ENCODE measurements at regions not wholly inside any gene's neighbourhood (a gene's known extent, or its start where the extent isn't known, plus 50 kb on each side); places are given as distances from the start of the nearest gene placed in this dataset.

DNA sequence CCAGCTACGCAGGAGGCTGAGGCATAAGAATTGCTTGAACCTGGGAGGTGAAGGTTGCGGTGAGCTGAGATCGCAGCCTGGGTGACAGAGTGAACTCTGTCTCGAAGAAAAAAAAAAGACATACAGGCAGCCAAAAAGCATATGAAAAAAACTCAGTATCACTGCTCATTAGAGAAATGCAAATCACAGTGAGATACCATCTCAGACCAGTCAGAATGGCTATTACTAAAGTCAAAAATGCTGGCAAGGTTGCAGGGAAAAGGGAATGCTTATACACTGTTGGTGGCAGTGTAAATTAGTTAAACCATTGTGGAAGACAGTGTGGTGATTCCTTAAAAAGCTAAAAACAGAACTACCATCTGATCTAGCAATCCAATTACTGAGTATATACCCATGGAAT lies 123.1 kb downstream of the CHIC2 start:
- TF ChIP-seq, protein P1, sequence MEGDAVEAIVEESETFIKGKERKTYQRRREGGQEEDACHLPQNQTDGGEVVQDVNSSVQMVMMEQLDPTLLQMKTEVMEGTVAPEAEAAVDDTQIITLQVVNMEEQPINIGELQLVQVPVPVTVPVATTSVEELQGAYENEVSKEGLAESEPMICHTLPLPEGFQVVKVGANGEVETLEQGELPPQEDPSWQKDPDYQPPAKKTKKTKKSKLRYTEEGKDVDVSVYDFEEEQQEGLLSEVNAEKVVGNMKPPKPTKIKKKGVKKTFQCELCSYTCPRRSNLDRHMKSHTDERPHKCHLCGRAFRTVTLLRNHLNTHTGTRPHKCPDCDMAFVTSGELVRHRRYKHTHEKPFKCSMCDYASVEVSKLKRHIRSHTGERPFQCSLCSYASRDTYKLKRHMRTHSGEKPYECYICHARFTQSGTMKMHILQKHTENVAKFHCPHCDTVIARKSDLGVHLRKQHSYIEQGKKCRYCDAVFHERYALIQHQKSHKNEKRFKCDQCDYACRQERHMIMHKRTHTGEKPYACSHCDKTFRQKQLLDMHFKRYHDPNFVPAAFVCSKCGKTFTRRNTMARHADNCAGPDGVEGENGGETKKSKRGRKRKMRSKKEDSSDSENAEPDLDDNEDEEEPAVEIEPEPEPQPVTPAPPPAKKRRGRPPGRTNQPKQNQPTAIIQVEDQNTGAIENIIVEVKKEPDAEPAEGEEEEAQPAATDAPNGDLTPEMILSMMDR (IDR thresholded peaks at IDR 0.05 in 4 of 5, conservative IDR thresholded peaks at IDR 0.05 in 1 of 5) = no peak
- TF ChIP-seq POLR2A (IDR thresholded peaks at IDR 0.05) = no peak

Measured in gastrocnemius medialis (tissue), 4 donors.